GM13976 (cell line): ENCODE measurements at regions not wholly inside any gene's neighbourhood (a gene's known extent, or its start where the extent isn't known, plus 50 kb on each side); places are given as distances from the start of the nearest gene placed in this dataset.

Source experiments
- DNase-seq: peaks from one replicate; pipeline ENCODE4 v3.0.0; 2012; ENCODE audit warnings: low spot score
- CTCF ChIP-seq: IDR thresholded peaks from 2 replicates; pipeline ENCODE4 v1.5.1; 2012; ENCODE audit warnings: borderline replicate concordance, mild to moderate bottlenecking; ENCODE audit not compliant: insufficient read depth; ENCODE audit errors: extremely low read depth, missing control alignments, control extremely low read depth
- in situ Hi-C: fragments of 300-500 bp; cut with MboI; formaldehyde crosslinking; loops from one replicate; pipeline ENCODE4 v1.12.0; 2022; ENCODE audit warnings: low sequenced_read_pairs, mixed read lengths, inconsistent platforms; ENCODE audit not compliant: unreplicated experiment

GRCh38 chr2:18848646-18849045, 259.3 kb upstream of the NT5C1B start:
- no peak for DNase-seq
- TF ChIP-seq CTCF = no peak
- in situ Hi-C loops = no loop called here

DNA sequence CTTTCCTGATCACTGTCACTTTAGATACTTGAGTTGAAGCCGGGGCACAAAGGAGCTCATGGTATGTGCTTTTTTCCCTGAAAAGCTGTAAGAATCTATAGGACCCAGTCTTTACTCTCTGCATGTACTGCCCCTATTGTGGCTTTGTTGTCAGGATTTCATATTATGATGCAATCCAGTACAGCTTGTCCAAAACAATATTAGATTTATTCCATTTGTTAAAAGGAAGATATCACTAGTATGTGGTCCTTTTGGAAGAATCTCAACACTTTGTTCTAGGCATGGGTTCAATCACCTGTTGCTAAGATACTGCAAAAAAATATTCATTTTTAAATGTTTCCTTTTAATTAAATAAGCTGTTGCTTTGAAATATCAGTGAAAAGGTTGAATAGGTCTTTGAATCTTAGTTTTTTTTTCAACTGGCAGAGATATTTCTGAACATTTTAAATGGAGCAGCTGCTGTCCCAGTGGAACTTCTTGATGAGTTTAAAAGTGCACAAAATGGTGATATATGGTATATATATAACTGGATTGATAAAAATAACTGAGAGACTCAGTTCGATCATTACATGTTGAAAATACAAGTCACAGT, 256.6 kb upstream of the NT5C1B start:
- DNase-seq = no peak
- TF ChIP-seq CTCF = no peak
- in situ Hi-C loops = no loop called here

DNA sequence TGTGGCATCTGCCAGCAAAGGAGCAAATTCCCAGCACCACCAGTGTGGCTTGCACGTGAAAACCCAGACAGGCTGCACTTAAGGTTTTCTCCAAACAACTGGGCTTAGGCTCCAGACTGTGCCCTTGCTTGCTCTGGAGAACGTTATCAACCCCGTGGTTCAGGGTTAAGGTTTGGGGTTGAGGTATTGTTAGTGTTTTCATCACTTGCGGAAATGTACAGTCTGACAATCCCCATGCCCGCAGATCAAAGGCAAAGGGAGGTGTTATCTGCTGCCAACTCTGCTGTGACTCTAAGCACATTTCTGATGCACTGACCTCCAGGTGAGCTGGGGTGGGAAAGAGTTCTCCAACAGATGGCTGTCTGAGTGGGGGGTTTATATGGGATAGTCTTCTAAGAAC, 253.5 kb upstream of the NT5C1B start:
- no peak for DNase-seq
- in situ Hi-C loops = no loop called here
- TF ChIP-seq CTCF = no peak

GRCh38 chr2:18841248-18842150, 252.1 kb upstream of the NT5C1B start:
- no peak for DNase-seq
- TF ChIP-seq CTCF = no peak
- in situ Hi-C loops = no loop called here

DNA sequence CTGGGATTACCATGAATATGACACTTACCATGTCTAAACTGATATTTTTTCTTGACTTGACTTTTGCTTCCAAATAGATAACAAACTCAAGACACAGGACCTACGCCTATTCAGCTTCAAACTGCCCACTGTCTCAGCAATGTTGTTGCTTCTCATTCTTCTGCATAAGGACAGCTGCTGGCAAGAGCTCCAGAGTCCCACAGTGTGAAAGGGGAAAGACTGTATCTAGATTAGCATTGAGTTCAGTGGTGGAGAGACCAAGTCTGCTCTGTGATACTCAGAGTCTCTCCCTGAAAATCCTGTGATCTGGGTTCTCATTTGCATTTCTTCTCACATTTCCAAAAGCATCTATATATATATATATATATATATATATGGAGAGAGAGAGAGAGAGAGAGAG, 247.9 kb upstream of the NT5C1B start:
- TF ChIP-seq CTCF = no peak
- DNase-seq = no peak
- in situ Hi-C loops = no loop called here

- no peak for TF ChIP-seq CTCF
Measured at GRCh38 chr2:18836436-18836835, 247.1 kb upstream of the NT5C1B start.

More at GRCh38 chr2:18836436-18836835, 247.1 kb upstream of the NT5C1B start:
- no peak for DNase-seq
- in situ Hi-C loops = no loop called here
